IgD-negative memory B cell (primary cell): ENCODE measurements at regions not wholly inside any gene's neighbourhood (a gene's known extent, or its start where the extent isn't known, plus 50 kb on each side); places are given as distances from the start of the nearest gene placed in this dataset.
A peak's percentile ranks its signal among the peaks of the same experiment; 100 is the strongest.
"Not testable (repeated sequence)": the region's sequence is repeated elsewhere in the genome, so short reads cannot be mapped to it uniquely, and the experiment has no call there.

Source experiments
- H3K27ac Mint-ChIP-seq, 3 donors: one replicate each; pipeline ENCODE4 v1.8.0; 2020 to 2022; ENCODE audit warnings: mild to moderate bottlenecking in 3 of 3, mixed read lengths in 3 of 3, moderate library complexity in 1 of 3
- H3K27me3 Mint-ChIP-seq: one replicate; pipeline ENCODE4 v1.8.0; 2021; ENCODE audit warnings: mixed read lengths
- H3K36me3 Mint-ChIP-seq: one replicate; pipeline ENCODE4 v1.8.0; 2020; ENCODE audit warnings: mild to moderate bottlenecking, mixed read lengths
- H3K4me1 Mint-ChIP-seq, 3 donors: one replicate each; pipeline ENCODE4 v1.8.0; 2020 to 2022; ENCODE audit warnings: mixed read lengths in 3 of 3, mild to moderate bottlenecking in 1 of 3
- H3K4me3 Mint-ChIP-seq, 4 donors: one replicate each; pipeline ENCODE4 v1.8.0; 2020 to 2022; ENCODE audit warnings: mild to moderate bottlenecking in 4 of 4, mixed read lengths in 4 of 4, moderate library complexity in 3 of 4
- H3K9me3 Mint-ChIP-seq, 3 donors: one replicate each; pipeline ENCODE4 v1.8.0; 2020 to 2021; ENCODE audit warnings: mixed read lengths in 3 of 3, mild to moderate bottlenecking in 1 of 3

DNA sequence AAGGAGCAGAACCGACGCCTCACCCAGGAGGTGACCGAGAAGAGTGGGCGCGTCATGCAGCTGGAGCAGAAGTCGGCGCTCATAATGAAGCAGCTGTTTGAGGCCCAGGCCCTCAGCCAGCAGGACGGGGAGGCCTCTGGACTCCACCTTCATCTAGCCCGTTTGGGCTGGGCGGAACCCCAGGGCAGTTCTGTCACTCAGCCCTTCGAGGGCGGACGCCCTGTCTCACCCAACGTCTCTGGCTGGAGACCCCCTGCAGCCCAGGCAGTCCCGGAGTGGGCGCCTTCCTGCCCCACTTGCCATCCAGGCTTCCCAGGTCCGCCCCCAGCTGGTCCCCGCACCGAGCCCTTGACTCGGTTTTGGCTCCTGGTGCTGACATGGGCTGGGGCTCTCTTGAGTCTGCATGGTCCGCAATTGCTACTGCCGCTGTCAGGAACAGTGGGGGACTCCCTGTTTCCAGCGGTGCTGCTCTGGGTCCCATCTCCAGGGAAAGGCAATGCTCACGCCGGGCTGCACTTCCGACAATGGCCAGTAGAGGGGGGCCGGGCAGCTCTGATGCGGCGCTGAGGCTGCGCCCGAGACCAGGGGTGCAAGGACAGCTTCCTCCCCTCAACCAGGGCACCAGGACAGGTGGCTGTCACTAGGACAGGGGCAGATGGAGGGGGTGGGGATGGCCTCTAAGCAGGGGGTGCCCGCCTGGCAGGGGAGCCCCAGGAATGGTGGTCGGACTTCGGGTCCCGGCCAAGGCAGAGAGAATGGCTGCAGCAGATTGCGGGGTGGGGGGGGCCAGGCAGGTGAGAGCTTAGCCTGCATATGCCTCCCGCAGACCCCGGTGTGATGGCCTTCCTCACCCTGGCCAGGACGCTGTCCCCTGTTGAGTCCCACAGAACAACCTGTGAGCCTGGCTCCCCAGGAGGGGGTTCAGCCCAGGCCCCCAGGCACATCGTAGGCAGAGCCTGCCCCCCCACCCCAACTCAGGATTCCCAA lies 71.2 kb upstream of the KCTD7 start:
- no peaks in the 10 kb centered on the region for H3K27me3 Mint-ChIP-seq
- no peaks in the 10 kb centered on the region for H3K36me3 Mint-ChIP-seq
- H3K27ac Mint-ChIP-seq = no peak overlapping the region
- H3K9me3 Mint-ChIP-seq = no peaks in the 10 kb centered on the region
- peaks cover 0 to 3% (median 0%) of the 10 kb centered on the region in 3 donors for H3K4me1 Mint-ChIP-seq
- peak overlapping the region in 1 of 4 donors; percentile 8 for H3K4me3 Mint-ChIP-seq

DNA sequence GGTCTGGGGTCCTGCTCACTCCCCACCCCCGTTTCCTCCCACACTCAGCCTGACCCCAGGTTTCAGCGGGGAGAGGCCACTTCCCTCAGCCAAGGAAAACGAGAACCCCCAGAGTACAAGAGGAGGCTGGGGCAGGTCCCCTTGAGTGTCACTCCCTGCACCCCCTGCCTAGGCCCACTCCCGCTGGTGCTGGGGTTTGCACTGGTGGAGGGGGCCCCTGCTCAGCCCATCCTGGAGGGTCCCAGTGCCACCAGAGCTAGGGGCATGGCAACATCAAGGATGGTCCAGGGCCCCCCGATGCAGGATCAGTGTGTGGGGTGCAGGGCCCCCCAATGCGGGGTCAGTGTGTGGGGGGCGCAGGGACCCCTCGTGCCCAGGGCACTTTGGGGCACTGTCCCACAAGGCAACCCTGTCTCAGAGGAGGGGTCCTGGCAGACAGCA lies 70.5 kb upstream of the KCTD7 start:
- Mint-ChIP-seq H3K27ac (no peak overlapping the region), H3K4me1 (peaks cover 0 to 3% (median 0%) of the 10 kb centered on the region in 3 donors), H3K27me3 (no peaks in the 10 kb centered on the region), H3K36me3 (no peaks in the 10 kb centered on the region), H3K9me3 (no peaks in the 10 kb centered on the region), H3K4me3 (no peak overlapping the region)

DNA sequence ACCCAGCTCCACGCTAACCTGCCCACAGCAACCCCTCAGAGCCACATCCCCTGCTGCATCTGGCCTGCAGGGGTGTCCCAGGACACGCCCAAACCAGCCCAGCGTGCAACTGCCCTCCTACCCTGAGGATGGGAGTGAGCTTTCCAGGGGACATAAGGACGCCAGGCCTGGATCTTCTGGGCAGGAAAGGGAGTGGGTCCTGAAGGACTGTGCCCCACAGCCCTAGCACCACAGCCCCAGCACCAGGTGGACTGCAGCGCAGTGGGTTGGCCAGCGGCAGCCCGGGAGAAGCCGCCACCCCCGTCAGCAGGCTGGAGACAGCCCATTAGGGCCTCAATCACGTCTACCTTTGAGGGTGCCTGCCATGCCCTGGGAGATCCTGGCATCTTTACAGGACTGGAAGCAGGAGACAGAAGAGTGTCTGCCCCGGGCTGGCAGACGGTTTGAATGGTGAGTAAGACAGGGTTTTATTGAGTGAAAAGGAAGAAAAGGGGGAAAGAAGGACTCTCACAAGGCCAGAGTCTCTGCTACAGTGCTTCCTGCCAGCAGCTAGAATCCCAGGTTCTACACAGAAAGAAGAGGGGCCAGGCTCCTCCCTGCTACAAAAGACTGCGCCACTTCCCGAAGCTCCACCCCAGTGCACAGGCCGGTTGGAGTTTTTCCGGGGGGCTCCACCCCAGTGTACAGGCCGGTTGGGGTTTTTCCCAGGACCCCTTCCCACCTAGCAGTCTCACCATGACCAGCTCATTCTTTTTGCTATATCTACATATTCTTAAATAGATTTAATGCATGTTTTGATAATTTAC lies 69.8 kb upstream of the KCTD7 start:
- Mint-ChIP-seq H3K4me3 (peak overlapping the region in 1 of 4 donors; percentile 47), H3K27ac (no peak overlapping the region), H3K27me3 (no peaks in the 10 kb centered on the region), H3K4me1 (peaks cover 0 to 4% (median 2%) of the 10 kb centered on the region in 3 donors), H3K36me3 (no peaks in the 10 kb centered on the region), H3K9me3 (no peaks in the 10 kb centered on the region)

- H3K27me3 Mint-ChIP-seq = no peaks in the 10 kb centered on the region
- H3K4me1 Mint-ChIP-seq = peaks cover 0 to 5% (median 2%) of the 10 kb centered on the region in 3 donors
- H3K4me3 Mint-ChIP-seq = no peak overlapping the region
- peak overlapping the region in 2 of 3 donors; percentile 3 to 21 for H3K27ac Mint-ChIP-seq
- no peaks in the 10 kb centered on the region for H3K36me3 Mint-ChIP-seq
- H3K9me3 Mint-ChIP-seq = no peaks in the 10 kb centered on the region
These were observed 64.6 kb upstream of the KCTD7 start for GRCh38 chr7:66564045-66564444.

- not testable (repeated sequence) for H3K36me3 Mint-ChIP-seq, H3K4me1 Mint-ChIP-seq, H3K27me3 Mint-ChIP-seq, H3K4me3 Mint-ChIP-seq, H3K9me3 Mint-ChIP-seq
- H3K27ac Mint-ChIP-seq = peak overlapping the region in 2 of 3 donors; percentile 1 to 46
These were observed 58.5 kb upstream of the KCTD7 start for GRCh38 chr7:66570179-66570578.

DNA sequence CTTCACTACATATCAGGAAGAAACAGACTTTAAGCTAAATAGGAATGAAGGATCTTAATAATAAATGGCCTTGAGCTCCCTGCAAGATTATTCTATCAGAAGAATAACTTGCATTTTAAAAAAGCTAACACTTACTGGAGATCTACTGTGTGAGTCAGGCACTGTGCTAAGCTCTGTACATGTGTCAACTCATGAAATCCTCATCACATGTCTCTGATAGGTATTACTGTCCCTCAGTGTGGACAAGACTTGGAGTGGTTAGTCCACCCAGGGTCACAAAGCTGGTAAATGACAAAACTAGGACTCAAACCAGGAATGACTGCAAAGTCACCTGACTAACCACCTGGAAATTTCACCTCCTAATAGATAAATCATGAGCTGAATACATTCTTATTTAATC lies 57.1 kb upstream of the KCTD7 start:
- Mint-ChIP-seq H3K27ac (no peak overlapping the region), H3K36me3 (no peaks in the 10 kb centered on the region), H3K4me1 (peaks cover under 1 to 9% (median 8%) of the 10 kb centered on the region in 3 donors), H3K4me3 (no peak overlapping the region), H3K9me3 (no peaks in the 10 kb centered on the region), H3K27me3 (no peaks in the 10 kb centered on the region)

DNA sequence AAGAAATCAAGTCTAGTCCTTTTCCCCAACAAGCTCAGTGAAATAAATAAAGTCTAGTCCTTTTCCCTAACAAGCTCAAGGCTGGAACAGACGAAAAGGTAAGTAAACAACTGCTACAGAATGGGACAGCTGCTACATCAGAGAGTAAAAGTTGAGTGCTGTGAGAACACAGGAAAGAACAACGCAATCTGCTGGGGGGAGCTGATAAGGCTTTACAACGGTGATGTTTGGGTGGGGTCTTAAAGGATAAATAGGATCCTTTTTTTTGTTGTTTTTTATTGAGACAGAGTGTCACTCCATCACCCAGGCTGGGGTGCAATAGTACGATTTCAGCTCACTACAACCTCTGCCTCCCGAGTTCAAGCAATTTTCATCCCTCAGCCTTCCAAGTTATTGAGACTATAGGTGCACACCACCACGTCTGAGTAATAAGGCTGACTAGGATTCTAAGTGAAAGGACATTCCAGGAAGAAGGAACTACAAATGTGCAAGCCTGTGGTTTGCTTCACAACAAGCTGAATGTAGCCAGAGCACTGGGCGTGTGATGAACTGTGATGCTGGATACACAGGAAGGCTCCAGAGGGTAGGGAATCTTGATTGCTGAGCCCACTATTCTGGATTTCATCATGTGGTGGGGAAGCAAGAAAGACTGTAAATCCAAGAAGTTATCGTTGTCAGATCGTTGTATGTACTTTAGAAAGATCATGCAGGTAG lies 54.7 kb upstream of the KCTD7 start:
- not testable (repeated sequence) for H3K9me3 Mint-ChIP-seq, H3K4me3 Mint-ChIP-seq, H3K36me3 Mint-ChIP-seq, H3K27ac Mint-ChIP-seq, H3K27me3 Mint-ChIP-seq
- peaks cover 23 to 27% (median 26%) of the 10 kb centered on the region in 3 donors for H3K4me1 Mint-ChIP-seq

GRCh38 chr7:66574768-66575167 lies 53.9 kb upstream of the KCTD7 start:
- H3K9me3 Mint-ChIP-seq, H3K27me3 Mint-ChIP-seq, H3K4me3 Mint-ChIP-seq, H3K27ac Mint-ChIP-seq, H3K36me3 Mint-ChIP-seq: not testable (repeated sequence)
- H3K4me1 Mint-ChIP-seq = peaks cover 28 to 30% (median 29%) of the 10 kb centered on the region in 3 donors

GRCh38 chr7:66575398-66575797 lies 53.3 kb upstream of the KCTD7 start:
- Mint-ChIP-seq H3K4me1 (peaks cover 28 to 32% (median 28%) of the 10 kb centered on the region in 3 donors), H3K27ac (no peak overlapping the region), H3K9me3 (no peaks in the 10 kb centered on the region), H3K4me3 (no peak overlapping the region), H3K27me3 (no peaks in the 10 kb centered on the region), H3K36me3 (peaks cover 2% of the 10 kb centered on the region)

DNA sequence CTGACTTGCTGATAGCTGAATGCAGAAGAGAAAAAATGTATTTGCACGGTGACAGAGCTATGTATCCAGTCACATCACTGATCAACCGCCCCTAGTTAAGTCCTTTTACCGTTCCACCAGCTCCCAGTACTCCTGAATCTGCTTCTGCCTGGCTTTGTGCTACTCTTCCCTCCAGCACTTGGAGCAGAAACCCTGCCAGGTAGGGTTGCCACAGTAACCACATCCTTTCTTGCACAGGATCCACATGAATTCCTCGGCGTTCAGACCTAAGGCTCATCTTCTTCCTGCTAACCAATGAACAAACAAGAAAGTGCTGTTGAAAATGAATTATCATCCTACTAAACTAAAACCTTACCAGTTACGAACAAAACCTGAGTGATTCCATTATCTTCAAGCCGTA lies 52.0 kb upstream of the KCTD7 start:
- no peaks in the 10 kb centered on the region for H3K27me3 Mint-ChIP-seq
- H3K27ac Mint-ChIP-seq = no peak overlapping the region
- peaks cover 2% of the 10 kb centered on the region for H3K36me3 Mint-ChIP-seq
- peaks cover 28 to 32% (median 28%) of the 10 kb centered on the region in 3 donors for H3K4me1 Mint-ChIP-seq
- peak overlapping the region in 1 of 4 donors; percentile 17 for H3K4me3 Mint-ChIP-seq
- no peaks in the 10 kb centered on the region for H3K9me3 Mint-ChIP-seq
